Tibial artery (tissue), 4 donors: ENCODE measurements at regions not wholly inside any gene's neighbourhood (a gene's known extent, or its start where the extent isn't known, plus 50 kb on each side); places are given as distances from the start of the nearest gene placed in this dataset.

ENCODE experiments used
- DNase-seq, 2 donors: peaks; one replicate each; pipeline ENCODE4 v3.0.0-alpha.2; 2019
- H3K27ac ChIP-seq, 2 donors: fragments of 200-600 bp; sonication (generic) in 1 of 2; 1 replicate in 1 of 2; 2 replicates in 1 of 2; pipeline ENCODE4 v1.5.1; 2018 to 2019; ENCODE audit warnings: mild to moderate bottlenecking in 1 of 2
- H3K27me3 ChIP-seq, 2 donors: fragments of 200-600 bp; sonication (generic) in 1 of 2; one replicate each; pipeline versions ENCODE4 v1.5.1 to v1.6.0; 2016 to 2019
- H3K36me3 ChIP-seq, 3 donors: fragments of 200-600 bp; sonication (generic) in 2 of 3; one replicate each; pipeline ENCODE4 v1.5.1; 2016 to 2019; ENCODE audit warnings: mild to moderate bottlenecking in 2 of 3
- H3K4me1 ChIP-seq, 4 donors: fragments of 200-600 bp; sonication (generic) in 2 of 4; 1 replicate in 3 of 4; 2 replicates in 1 of 4; pipeline ENCODE4 v1.5.1; 2016 to 2019
- H3K4me3 ChIP-seq, 2 donors: fragments of 200-600 bp; sonication (generic) in 1 of 2; 1 replicate in 1 of 2; 2 replicates in 1 of 2; pipeline ENCODE4 v1.5.1; 2018 to 2019; ENCODE audit warnings: mild to moderate bottlenecking in 2 of 2
- H3K9me3 ChIP-seq, 3 donors: fragments of 200-600 bp; sonication (generic) in 1 of 3; one replicate each; pipeline ENCODE4 v1.5.1; 2016 to 2019
- intact Hi-C: fragments of 100-400 bp; cut with DNase I; formaldehyde crosslinking; loops from one replicate; pipeline ENCODE4 v1.15.0; 2023; ENCODE audit warnings: low total_unique reads
- TF ChIP-seq, protein P1 (sequence below), 2 experiments: fragments of 200-600 bp in 1 of 2; fragments of 450-650 bp in 1 of 2; IDR thresholded peaks; one replicate each; pipeline ENCODE4 v1.5.1; 2017 to 2019; ENCODE audit warnings: antibody characterized with exemption in 2 of 2, mild to moderate bottlenecking in 1 of 2, moderate library complexity in 1 of 2

DNA sequence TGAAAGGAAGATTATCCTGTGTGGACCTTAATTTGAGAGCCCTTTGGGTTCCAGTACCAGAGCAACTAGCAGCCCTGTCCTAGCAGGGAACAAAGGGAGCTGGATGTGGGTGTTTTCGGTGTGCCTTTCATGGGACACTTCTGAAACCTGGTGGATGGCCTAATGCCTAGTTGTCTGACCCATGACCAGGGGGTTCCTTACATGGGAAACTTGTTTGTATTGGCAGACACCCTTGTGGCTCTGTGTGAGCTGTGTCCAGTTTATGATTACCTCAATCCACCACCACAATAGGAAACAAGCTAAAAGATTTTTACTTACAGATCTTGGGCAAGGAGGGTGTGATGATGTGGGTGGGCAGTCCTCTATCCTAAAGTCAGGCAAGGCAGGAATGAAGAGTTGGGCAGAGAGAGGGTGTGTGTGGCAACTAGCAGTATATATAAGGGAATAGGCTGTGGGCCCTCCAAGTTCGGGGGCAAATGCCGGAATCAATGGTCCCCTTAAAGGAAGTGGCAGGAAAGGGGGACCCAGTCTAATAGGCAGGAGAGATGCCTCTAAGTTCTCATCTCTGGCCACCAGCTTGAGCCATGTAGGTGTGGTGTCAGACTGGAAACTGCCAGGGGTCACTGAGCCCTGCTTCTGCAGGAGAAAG is 264.6 kb downstream of the QKI start:
- intact Hi-C loops = no loop called here
- TF ChIP-seq, protein P1, sequence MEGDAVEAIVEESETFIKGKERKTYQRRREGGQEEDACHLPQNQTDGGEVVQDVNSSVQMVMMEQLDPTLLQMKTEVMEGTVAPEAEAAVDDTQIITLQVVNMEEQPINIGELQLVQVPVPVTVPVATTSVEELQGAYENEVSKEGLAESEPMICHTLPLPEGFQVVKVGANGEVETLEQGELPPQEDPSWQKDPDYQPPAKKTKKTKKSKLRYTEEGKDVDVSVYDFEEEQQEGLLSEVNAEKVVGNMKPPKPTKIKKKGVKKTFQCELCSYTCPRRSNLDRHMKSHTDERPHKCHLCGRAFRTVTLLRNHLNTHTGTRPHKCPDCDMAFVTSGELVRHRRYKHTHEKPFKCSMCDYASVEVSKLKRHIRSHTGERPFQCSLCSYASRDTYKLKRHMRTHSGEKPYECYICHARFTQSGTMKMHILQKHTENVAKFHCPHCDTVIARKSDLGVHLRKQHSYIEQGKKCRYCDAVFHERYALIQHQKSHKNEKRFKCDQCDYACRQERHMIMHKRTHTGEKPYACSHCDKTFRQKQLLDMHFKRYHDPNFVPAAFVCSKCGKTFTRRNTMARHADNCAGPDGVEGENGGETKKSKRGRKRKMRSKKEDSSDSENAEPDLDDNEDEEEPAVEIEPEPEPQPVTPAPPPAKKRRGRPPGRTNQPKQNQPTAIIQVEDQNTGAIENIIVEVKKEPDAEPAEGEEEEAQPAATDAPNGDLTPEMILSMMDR (IDR thresholded peaks at IDR 0.05) = no peak
- H3K27me3 ChIP-seq = no peaks in the 10 kb centered on the region
- H3K4me3 ChIP-seq = no peak overlapping the region
- H3K36me3 ChIP-seq = no peaks in the 10 kb centered on the region
- H3K9me3 ChIP-seq = no peaks in the 10 kb centered on the region
- no peak for DNase-seq
- no peaks in the 10 kb centered on the region for H3K4me1 ChIP-seq
- H3K27ac ChIP-seq = no peak overlapping the region

DNA sequence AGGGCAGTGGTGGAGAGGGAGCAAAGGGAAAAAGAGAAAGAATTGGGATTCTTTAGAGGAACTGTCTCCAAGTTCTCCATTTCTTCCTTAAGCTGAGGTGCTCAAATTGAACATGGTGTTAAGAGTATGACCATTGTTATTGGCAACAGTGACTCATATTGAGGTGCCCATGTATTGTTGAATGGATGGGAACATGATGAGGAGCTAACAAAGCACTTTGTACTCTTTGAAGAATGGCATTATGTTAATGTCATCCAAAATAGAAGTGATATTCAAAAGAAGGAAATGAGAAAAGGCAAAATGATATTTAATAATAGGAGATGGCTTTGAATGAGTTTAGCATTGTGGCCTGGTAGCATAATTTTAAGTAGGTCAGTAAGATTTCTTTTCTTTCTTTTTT is 261.1 kb downstream of the QKI start:
- no peak overlapping the region for H3K27ac ChIP-seq
- TF ChIP-seq, protein P1 (IDR thresholded peaks at IDR 0.05) = no peak
- no peaks in the 10 kb centered on the region for H3K27me3 ChIP-seq

DNA sequence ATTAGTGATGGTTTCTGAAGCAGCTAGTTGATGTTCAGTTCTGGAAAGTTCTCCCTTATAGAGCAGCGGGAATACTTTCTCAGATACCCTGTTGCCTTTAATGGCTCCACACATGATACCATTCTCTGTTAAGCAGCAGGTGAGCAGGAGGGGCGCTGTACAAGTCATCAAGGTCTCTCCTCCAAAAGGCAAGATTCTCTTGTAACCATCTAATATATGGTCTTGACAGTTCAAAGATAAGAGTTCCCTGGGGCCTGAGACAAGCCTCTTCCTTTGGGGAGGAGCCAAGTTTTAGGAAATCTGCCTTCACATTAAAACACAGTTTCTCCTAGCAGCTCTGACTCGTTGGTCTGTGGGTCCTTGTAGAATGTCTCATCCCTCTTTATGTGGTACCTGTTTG is 258.2 kb downstream of the QKI start:
- Histone ChIP-seq H3K4me1 (no peaks in the 10 kb centered on the region), H3K9me3 (no peaks in the 10 kb centered on the region), H3K27ac (no peak overlapping the region), H3K36me3 (no peaks in the 10 kb centered on the region), H3K4me3 (no peak overlapping the region), H3K27me3 (no peaks in the 10 kb centered on the region)
- DNase-seq = no peak
- TF ChIP-seq, protein P1 (IDR thresholded peaks at IDR 0.05) = no peak
- intact Hi-C loops = no loop called here

More for the DNA sequence above, 261.1 kb downstream of the QKI start:
- intact Hi-C loops = no loop called here
- H3K36me3 ChIP-seq = no peaks in the 10 kb centered on the region
- no peaks in the 10 kb centered on the region for H3K4me1 ChIP-seq
- DNase-seq = no peak
- H3K4me3 ChIP-seq = no peak overlapping the region
- no peaks in the 10 kb centered on the region for H3K9me3 ChIP-seq

DNA sequence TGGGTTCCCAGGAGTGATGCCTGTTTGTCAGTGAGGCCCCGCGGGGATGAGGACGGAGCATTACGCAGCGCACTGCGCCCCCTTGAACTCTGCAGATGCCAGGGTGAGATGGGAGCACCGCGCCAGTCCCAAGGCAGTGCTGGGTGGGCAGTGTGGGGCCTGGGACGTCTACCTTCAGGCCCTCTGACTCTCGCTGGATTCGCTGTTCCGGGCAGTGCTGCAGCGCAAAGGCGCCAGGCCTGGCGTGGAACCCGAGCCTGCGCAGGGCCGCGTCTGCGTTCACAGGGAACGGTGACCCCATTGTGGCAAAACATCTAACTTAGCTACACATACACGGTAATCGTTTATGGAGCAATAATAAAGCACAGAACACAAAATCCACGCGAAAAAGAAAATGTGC is 257.3 kb downstream of the QKI start:
- Histone ChIP-seq H3K9me3 (no peaks in the 10 kb centered on the region), H3K36me3 (no peaks in the 10 kb centered on the region), H3K27ac (no peak overlapping the region), H3K4me1 (no peaks in the 10 kb centered on the region), H3K27me3 (no peaks in the 10 kb centered on the region), H3K4me3 (no peak overlapping the region)
- TF ChIP-seq, protein P1 (IDR thresholded peaks at IDR 0.05) = no peak
- no peak for DNase-seq
- intact Hi-C loops = no loop called here

DNA sequence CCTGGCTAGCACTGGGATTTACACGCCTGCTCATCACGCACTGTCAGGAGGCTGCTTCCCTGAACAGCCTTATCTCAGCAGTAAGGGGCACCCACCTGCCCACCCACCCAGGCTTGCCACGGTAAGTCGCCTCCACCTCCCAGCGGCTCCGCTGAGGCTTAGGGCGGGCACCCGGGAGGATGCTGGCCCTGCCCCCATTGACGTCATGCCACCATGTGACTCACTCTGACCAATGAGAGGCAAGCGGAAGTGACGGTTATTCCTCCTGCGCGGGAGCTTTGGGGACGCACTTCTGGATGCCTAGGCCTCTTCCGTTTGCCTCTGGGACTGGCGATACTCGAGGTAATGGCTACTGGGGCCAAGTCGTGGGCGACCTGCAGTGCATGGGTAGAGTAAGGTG is 256.8 kb downstream of the QKI start:
- Histone ChIP-seq H3K36me3 (no peaks in the 10 kb centered on the region), H3K27ac (no peak overlapping the region), H3K4me1 (no peaks in the 10 kb centered on the region), H3K27me3 (no peaks in the 10 kb centered on the region), H3K4me3 (no peak overlapping the region), H3K9me3 (no peaks in the 10 kb centered on the region)
- intact Hi-C loops = no loop called here
- TF ChIP-seq, protein P1 (IDR thresholded peaks at IDR 0.05) = no peak
- no peak for DNase-seq

DNA sequence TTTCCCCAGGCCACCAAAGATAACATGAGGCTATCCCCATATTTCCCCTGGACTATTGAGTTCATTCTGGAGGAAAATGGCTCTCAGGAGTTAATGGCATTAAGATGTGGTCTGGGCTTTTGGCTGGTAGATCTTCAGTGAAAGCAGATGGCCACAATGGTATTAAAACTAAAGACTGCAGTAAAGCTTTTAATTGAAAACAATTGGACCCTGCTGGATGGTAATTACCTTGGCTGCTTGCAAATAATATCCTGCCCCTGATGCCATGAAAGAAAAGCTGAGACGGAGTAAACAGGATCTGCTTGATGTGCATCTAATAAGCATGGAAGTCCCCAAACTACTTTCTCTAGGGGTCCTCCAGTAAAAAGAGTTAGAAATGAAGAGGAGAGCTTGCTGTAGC is 255.8 kb downstream of the QKI start:
- TF ChIP-seq, protein P1 (IDR thresholded peaks at IDR 0.05) = no peak
- H3K4me3 ChIP-seq = no peak overlapping the region
- H3K4me1 ChIP-seq = no peaks in the 10 kb centered on the region
- H3K27me3 ChIP-seq = no peaks in the 10 kb centered on the region
- no peak overlapping the region for H3K27ac ChIP-seq
- DNase-seq = no peak
- H3K9me3 ChIP-seq = no peaks in the 10 kb centered on the region
- no peaks in the 10 kb centered on the region for H3K36me3 ChIP-seq
- intact Hi-C loops = no loop called here
